ENCODE measurements at regions not wholly inside any gene's neighbourhood (a gene's known extent, or its start where the extent isn't known, plus 50 kb on each side); places are given as distances from the start of the nearest gene placed in this dataset.
"Not testable (repeated sequence)": the region's sequence is repeated elsewhere in the genome, so short reads cannot be mapped to it uniquely, and the experiment has no call there.

- TF ChIP-seq CTCF (IDR thresholded peaks at IDR 0.05) (no peak), POLR2A (IDR thresholded peaks at IDR 0.05) (no peak), POLR2AphosphoS5 (IDR thresholded peaks at IDR 0.05) (no peak)
- no peak overlapping the region for H3K4me3 ChIP-seq
- no peak for DNase-seq (ENCODE audit: low spot score in 2 of 2)
- H3K4me1 ChIP-seq: no peaks in the 10 kb centered on the region
- no peak overlapping the region for H3K27ac ChIP-seq
- no peaks in the 10 kb centered on the region for H3K27me3 ChIP-seq
- H3K9me3 ChIP-seq: no peaks in the 10 kb centered on the region
- intact Hi-C loops (cut with DNase I; ENCODE audit: low total_unique reads): no loop called here
- H3K36me3 ChIP-seq: no peaks in the 10 kb centered on the region
These were observed 261.3 kb upstream of the LRRC4C start for GRCh38 chr11:41720761-41721160.

- H3K36me3 ChIP-seq; H3K27ac ChIP-seq; DNase-seq (ENCODE audit: low spot score in 2 of 2); H3K9me3 ChIP-seq; H3K4me3 ChIP-seq; H3K4me1 ChIP-seq; H3K27me3 ChIP-seq; intact Hi-C loops (cut with DNase I; ENCODE audit: low total_unique reads): not testable (repeated sequence)
These were observed 268.7 kb upstream of the LRRC4C start for GRCh38 chr11:41728161-41728560.

- Histone ChIP-seq H3K27ac (no peak overlapping the region), H3K4me1 (no peaks in the 10 kb centered on the region), H3K27me3 (no peaks in the 10 kb centered on the region), H3K36me3 (no peaks in the 10 kb centered on the region), H3K9me3 (peaks cover 3 to 4% of the 10 kb centered on the region in 2 donors), H3K4me3 (no peak overlapping the region)
- intact Hi-C loops (cut with DNase I; ENCODE audit: low total_unique reads): no loop called here
- no peak for TF ChIP-seq POLR2A (IDR thresholded peaks at IDR 0.05)
- no peak for TF ChIP-seq CTCF (IDR thresholded peaks at IDR 0.05)
- TF ChIP-seq POLR2AphosphoS5 (IDR thresholded peaks at IDR 0.05): no peak
- DNase-seq (ENCODE audit: low spot score in 2 of 2): no peak
These were observed 315.8 kb upstream of the LRRC4C start for GRCh38 chr11:41775296-41775695.

- intact Hi-C loops (cut with DNase I; ENCODE audit: low total_unique reads): no loop called here
- no peak for DNase-seq (ENCODE audit: low spot score in 2 of 2)
- H3K4me3 ChIP-seq: no peak overlapping the region
- no peak overlapping the region for H3K27ac ChIP-seq
- TF ChIP-seq CTCF (IDR thresholded peaks at IDR 0.05): no peak
- no peaks in the 10 kb centered on the region for H3K36me3 ChIP-seq
- H3K9me3 ChIP-seq: peaks cover 0 to 2% of the 10 kb centered on the region in 2 donors
- no peaks in the 10 kb centered on the region for H3K27me3 ChIP-seq
- H3K4me1 ChIP-seq: no peaks in the 10 kb centered on the region
These were observed 320.0 kb upstream of the LRRC4C start for GRCh38 chr11:41779401-41779960.

GRCh38 chr11:41781441-41781840 lies 322.0 kb upstream of the LRRC4C start:
- Histone ChIP-seq H3K27me3 (no peaks in the 10 kb centered on the region), H3K4me1 (no peaks in the 10 kb centered on the region), H3K4me3 (no peak overlapping the region), H3K36me3 (no peaks in the 10 kb centered on the region), H3K27ac (no peak overlapping the region), H3K9me3 (no peaks in the 10 kb centered on the region)
- no peak for DNase-seq (ENCODE audit: low spot score in 2 of 2)
- intact Hi-C loops (cut with DNase I; ENCODE audit: low total_unique reads): no loop called here
- no peak for TF ChIP-seq POLR2AphosphoS5 (IDR thresholded peaks at IDR 0.05)
- TF ChIP-seq POLR2A (IDR thresholded peaks at IDR 0.05): no peak
- TF ChIP-seq CTCF (IDR thresholded peaks at IDR 0.05): no peak
